Ovary (tissue), 3 donors: ENCODE measurements at regions not wholly inside any gene's neighbourhood (a gene's known extent, or its start where the extent isn't known, plus 50 kb on each side); places are given as distances from the start of the nearest gene placed in this dataset.

ENCODE experiments used
- CTCF ChIP-seq, 3 donors: fragments of 450-650 bp in 2 of 3; fragments of 200-600 bp in 1 of 3; IDR thresholded peaks; one replicate each; pipeline versions ENCODE4 v1.5.1 to v1.8.0; 2016 to 2022; ENCODE audit warnings: antibody characterized with exemption in 3 of 3, mild to moderate bottlenecking in 1 of 3
- EP300 ChIP-seq: sonication (generic); formaldehyde crosslinking; IDR thresholded peaks from one replicate; pipeline ENCODE4 v1.6.1; 2017; ENCODE audit warnings: antibody characterized with exemption
- POLR2A ChIP-seq: fragments of 450-650 bp; IDR thresholded peaks from one replicate; pipeline ENCODE4 v1.6.1; 2017; ENCODE audit warnings: antibody characterized with exemption, mild to moderate bottlenecking, moderate library complexity
- donor health status: DM: no; HTN: no; CAD: no.

- no peak for TF ChIP-seq CTCF (IDR thresholded peaks at IDR 0.05)
- TF ChIP-seq POLR2A: no peak
- TF ChIP-seq EP300: no peak
Observed at GRCh38 chr12:39123580-39124253, 218.3 kb upstream of the CPNE8 start.
